Stimulated activated CD4-positive, alpha-beta T cell treated with anti-CD3 and anti-CD28 coated beads, Interleukin-12 subunit alpha, Interleukin-12 subunit beta, amount 100 ng/mL, for 24 hours (primary cell): ENCODE measurements at regions not wholly inside any gene's neighbourhood (a gene's known extent, or its start where the extent isn't known, plus 50 kb on each side); places are given as distances from the start of the nearest gene placed in this dataset.
"Not testable (repeated sequence)": the region's sequence is repeated elsewhere in the genome, so short reads cannot be mapped to it uniquely, and the experiment has no call there.

ENCODE experiments used
- DNase-seq, 2 experiments: peaks; one replicate each; pipeline ENCODE4 v3.0.0-alpha.2; 2020; ENCODE audit warnings: low read depth in 2 of 2

- no peak for DNase-seq
Measured at GRCh38 chr2:83394134-83394904, 1064.8 kb downstream of the SUCLG1 start.

GRCh38 chr2:83388804-83389203, 1070.3 kb downstream of the SUCLG1 start:
- DNase-seq = no peak

GRCh38 chr2:83386549-83386948, 1072.5 kb downstream of the SUCLG1 start:
- no peak for DNase-seq

GRCh38 chr2:83378921-83379320, 1080.2 kb downstream of the SUCLG1 start:
- DNase-seq = no peak

GRCh38 chr2:83376731-83377130, 1082.3 kb downstream of the SUCLG1 start:
- DNase-seq = no peak

GRCh38 chr2:83370419-83370762, 1088.7 kb downstream of the SUCLG1 start:
- no peak for DNase-seq

GRCh38 chr2:83369601-83370418, 1089.3 kb downstream of the SUCLG1 start:
- no peak for DNase-seq

- DNase-seq = no peak
Measured at GRCh38 chr2:83368916-83369315, 1090.2 kb downstream of the SUCLG1 start.

- no peak for DNase-seq
Measured at GRCh38 chr2:83368461-83368860, 1090.6 kb downstream of the SUCLG1 start.

- DNase-seq = no peak
Measured at GRCh38 chr2:83365476-83365875, 1093.6 kb downstream of the SUCLG1 start.

GRCh38 chr2:83364264-83364663, 1094.8 kb downstream of the SUCLG1 start:
- no peak for DNase-seq

GRCh38 chr2:83363138-83363537, 1095.9 kb downstream of the SUCLG1 start:
- DNase-seq = not testable (repeated sequence)

GRCh38 chr2:83359336-83359735, 1099.7 kb downstream of the SUCLG1 start:
- no peak for DNase-seq

GRCh38 chr2:83342860-83343329, 1116.2 kb downstream of the SUCLG1 start:
- DNase-seq = no peak

- DNase-seq = no peak
Measured at GRCh38 chr2:83340424-83340823, 1118.7 kb downstream of the SUCLG1 start.

- not testable (repeated sequence) for DNase-seq
Measured at GRCh38 chr2:83339942-83340341, 1119.1 kb downstream of the SUCLG1 start.

GRCh38 chr2:83331810-83332209, 1127.3 kb downstream of the SUCLG1 start:
- no peak for DNase-seq

- DNase-seq = no peak
Measured at GRCh38 chr2:83323038-83323437, 1136.0 kb downstream of the SUCLG1 start.

GRCh38 chr2:83320053-83320452, 1139.0 kb downstream of the SUCLG1 start:
- no peak for DNase-seq

- DNase-seq = no peak
Measured at GRCh38 chr2:83305758-83306378, 1153.2 kb downstream of the SUCLG1 start.

GRCh38 chr2:83291083-83291482, 1168.0 kb downstream of the SUCLG1 start:
- DNase-seq = no peak

- DNase-seq = no peak
Measured at GRCh38 chr2:83282841-83283240, 1176.2 kb downstream of the SUCLG1 start.
